Body of pancreas (tissue), 4 donors: ENCODE measurements at regions not wholly inside any gene's neighbourhood (a gene's known extent, or its start where the extent isn't known, plus 50 kb on each side); places are given as distances from the start of the nearest gene placed in this dataset.
"Not testable (repeated sequence)": the region's sequence is repeated elsewhere in the genome, so short reads cannot be mapped to it uniquely, and the experiment has no call there.

Experiments
- ATAC-seq: fragments of 150-250 bp; one replicate; pipeline ENCODE4 v1.9.1; 2016
- DNase-seq, 4 donors: peaks; one replicate each; pipeline ENCODE4 v3.0.0-alpha.2; 2019
- H3K27ac ChIP-seq, 4 donors: fragments of 200-600 bp; sonication (generic); 1 replicate in 3 of 4; 2 replicates in 1 of 4; pipeline versions ENCODE4 v1.5.1 to v1.6.1; 2016 to 2019; ENCODE audit warnings: mild to moderate bottlenecking in 1 of 4, mixed read lengths in 1 of 4, moderate library complexity in 1 of 4
- H3K27me3 ChIP-seq, 2 donors: fragments of 200-600 bp; sonication (generic); one replicate each; pipeline ENCODE4 v1.6.0; 2016; ENCODE audit warnings: mild to moderate bottlenecking in 1 of 2
- H3K36me3 ChIP-seq, 2 donors: fragments of 200-600 bp; sonication (generic); replicated peaks in 1 of 2; 2 replicates each; pipeline ENCODE4 v1.5.1; 2016; ENCODE audit warnings: low read depth in 2 of 2; ENCODE audit not compliant: insufficient read depth in 1 of 2
- H3K4me1 ChIP-seq: fragments of 200-600 bp; sonication (generic); one replicate; pipeline ENCODE4 v1.6.0; 2016
- H3K4me3 ChIP-seq, 2 donors: fragments of 200-600 bp; sonication (generic); 1 replicate in 1 of 2; 2 replicates in 1 of 2; pipeline ENCODE4 v1.5.1; 2016 to 2019
- H3K9me3 ChIP-seq, 3 donors: fragments of 200-600 bp; sonication (generic); 1 replicate in 2 of 3; 2 replicates in 1 of 3; pipeline ENCODE4 v1.5.1; 2016
- POLR2A ChIP-seq, 3 donors: fragments of 450-650 bp; IDR thresholded peaks; one replicate each; pipeline ENCODE4 v1.6.1; 2016; ENCODE audit warnings: antibody characterized with exemption in 3 of 3, mild to moderate bottlenecking in 2 of 3
- WGBS, 2 donors: methylation state at CpG; one replicate each; pipeline ENCODE4 v1.1.5; 2017; 5-methylcytosine and 5-hydroxymethylcytosine counted together
- intact Hi-C: fragments of 100-400 bp; cut with DNase I; formaldehyde crosslinking; loops from one replicate; pipeline ENCODE4 v1.15.1; 2023
- TF ChIP-seq, protein P1 (sequence below), 7 experiments: fragments of 450-650 bp in 4 of 7; fragments of 200-600 bp in 3 of 7; sonication (generic) in 3 of 7; IDR thresholded peaks; one replicate each; pipeline ENCODE4 v1.5.1; 2016 to 2019; ENCODE audit warnings: antibody characterized with exemption in 7 of 7

- no peak for TF ChIP-seq POLR2A (IDR thresholded peaks at IDR 0.05)
- TF ChIP-seq, protein P1, sequence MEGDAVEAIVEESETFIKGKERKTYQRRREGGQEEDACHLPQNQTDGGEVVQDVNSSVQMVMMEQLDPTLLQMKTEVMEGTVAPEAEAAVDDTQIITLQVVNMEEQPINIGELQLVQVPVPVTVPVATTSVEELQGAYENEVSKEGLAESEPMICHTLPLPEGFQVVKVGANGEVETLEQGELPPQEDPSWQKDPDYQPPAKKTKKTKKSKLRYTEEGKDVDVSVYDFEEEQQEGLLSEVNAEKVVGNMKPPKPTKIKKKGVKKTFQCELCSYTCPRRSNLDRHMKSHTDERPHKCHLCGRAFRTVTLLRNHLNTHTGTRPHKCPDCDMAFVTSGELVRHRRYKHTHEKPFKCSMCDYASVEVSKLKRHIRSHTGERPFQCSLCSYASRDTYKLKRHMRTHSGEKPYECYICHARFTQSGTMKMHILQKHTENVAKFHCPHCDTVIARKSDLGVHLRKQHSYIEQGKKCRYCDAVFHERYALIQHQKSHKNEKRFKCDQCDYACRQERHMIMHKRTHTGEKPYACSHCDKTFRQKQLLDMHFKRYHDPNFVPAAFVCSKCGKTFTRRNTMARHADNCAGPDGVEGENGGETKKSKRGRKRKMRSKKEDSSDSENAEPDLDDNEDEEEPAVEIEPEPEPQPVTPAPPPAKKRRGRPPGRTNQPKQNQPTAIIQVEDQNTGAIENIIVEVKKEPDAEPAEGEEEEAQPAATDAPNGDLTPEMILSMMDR (IDR thresholded peaks at IDR 0.05): peak in 2 of 7 experiments; percentile 2 to 16
- ATAC-seq (peak; percentile 35), DNase-seq (peak; percentile 2 to 36 (median 14))
- no peak overlapping the region for H3K27ac ChIP-seq
- H3K27me3 ChIP-seq: no peaks in the 10 kb centered on the region
- no peak overlapping the region for H3K4me3 ChIP-seq
- H3K4me1 ChIP-seq: no peaks in the 10 kb centered on the region
- no peaks in the 10 kb centered on the region for H3K9me3 ChIP-seq
- H3K36me3 ChIP-seq: no peaks in the 10 kb centered on the region
- intact Hi-C loops: no loop called here
- WGBS, 2 donors: 29 to 41% methylated on average over 3 to 4 of the region's 4 CpGs
Observed at GRCh38 chrX:144219035-144219434, 335.2 kb downstream of the UBE2NL start.

DNA sequence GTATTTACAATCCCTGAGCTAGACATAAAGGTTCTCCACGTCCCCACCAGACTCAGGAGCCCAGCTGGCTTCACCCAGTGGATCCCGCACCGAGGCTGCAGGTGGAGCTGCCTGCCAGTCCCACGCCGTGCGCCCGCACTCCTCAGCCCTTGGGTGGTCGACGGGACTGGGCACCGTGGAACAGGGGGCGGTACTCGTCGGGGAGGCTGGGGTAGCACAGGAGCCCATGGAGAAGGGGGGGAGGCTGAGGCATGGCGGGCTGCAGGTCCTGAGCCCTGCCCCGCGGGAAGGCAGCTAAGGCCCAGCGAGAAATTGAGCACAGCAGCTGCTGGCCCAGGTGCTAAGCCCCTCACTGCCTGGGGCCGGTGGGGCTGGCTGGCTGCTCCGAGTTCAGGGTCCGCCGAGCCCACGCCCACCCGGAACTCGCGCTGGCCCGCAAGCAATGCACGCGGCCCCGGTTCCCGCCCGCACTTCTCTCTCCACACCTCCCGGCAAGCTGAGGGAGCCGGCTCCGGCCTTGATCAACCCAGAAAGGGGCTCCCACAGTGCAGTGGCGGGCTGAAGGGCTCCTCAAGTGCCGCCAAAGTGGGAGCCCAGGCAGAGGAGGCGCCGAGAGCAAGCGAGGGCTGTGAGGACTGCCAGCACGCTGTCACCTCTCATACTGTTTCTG lies 347.4 kb downstream of the UBE2NL start:
- ATAC-seq, H3K4me3 ChIP-seq, H3K9me3 ChIP-seq, H3K27ac ChIP-seq, intact Hi-C loops, DNase-seq, H3K27me3 ChIP-seq, H3K36me3 ChIP-seq, H3K4me1 ChIP-seq: not testable (repeated sequence)
- WGBS, 2 donors: 70 to 91% methylated on average over 4 to 8 of the region's 40 CpGs

DNA sequence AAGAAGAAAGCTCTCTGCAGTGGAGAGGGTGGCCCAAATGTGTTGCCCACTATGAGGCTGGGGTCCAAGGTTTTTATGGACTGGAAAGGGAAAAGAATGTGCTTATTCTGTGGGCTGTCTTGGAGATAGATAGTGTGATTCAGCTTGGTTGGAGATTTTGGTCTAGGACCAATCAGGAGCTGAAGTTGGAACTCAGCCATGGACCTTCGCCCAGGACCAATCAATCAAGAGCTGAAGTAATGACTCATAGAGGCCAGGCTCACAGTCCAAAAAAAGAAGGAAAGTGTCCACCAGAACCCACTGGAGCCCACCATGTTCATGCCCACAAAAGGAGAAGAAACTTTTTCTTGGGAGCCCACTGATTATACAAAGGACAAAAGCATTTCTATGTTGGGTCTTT lies 369.5 kb downstream of the UBE2NL start:
- no peak overlapping the region for H3K4me3 ChIP-seq
- no peak overlapping the region for H3K27ac ChIP-seq
- H3K4me1 ChIP-seq: no peaks in the 10 kb centered on the region
- DNase-seq: peak in 1 of 4 donors; percentile 30
- no peak for ATAC-seq
- no peak for TF ChIP-seq POLR2A (IDR thresholded peaks at IDR 0.05)
- TF ChIP-seq, protein P1 (IDR thresholded peaks at IDR 0.05): no peak
- no peaks in the 10 kb centered on the region for H3K9me3 ChIP-seq
- H3K36me3 ChIP-seq: no peaks in the 10 kb centered on the region
- intact Hi-C loops: no loop called here
- H3K27me3 ChIP-seq: no peaks in the 10 kb centered on the region
- WGBS, 2 donors: 25 to 40% methylated on average over 1 of the region's 1 CpG

GRCh38 chrX:144259054-144259453 lies 375.2 kb downstream of the UBE2NL start:
- H3K36me3 ChIP-seq: no peaks in the 10 kb centered on the region
- DNase-seq (no peak), ATAC-seq (no peak)
- no peaks in the 10 kb centered on the region for H3K9me3 ChIP-seq
- WGBS, 2 donors: 44 to 54% methylated on average over 3 of the region's 3 CpGs
- H3K27me3 ChIP-seq: no peaks in the 10 kb centered on the region
- no peak overlapping the region for H3K27ac ChIP-seq
- TF ChIP-seq POLR2A (IDR thresholded peaks at IDR 0.05): no peak
- TF ChIP-seq, protein P1 (IDR thresholded peaks at IDR 0.05): no peak
- intact Hi-C loops: no loop called here
- H3K4me3 ChIP-seq: no peak overlapping the region
- H3K4me1 ChIP-seq: no peaks in the 10 kb centered on the region

DNA sequence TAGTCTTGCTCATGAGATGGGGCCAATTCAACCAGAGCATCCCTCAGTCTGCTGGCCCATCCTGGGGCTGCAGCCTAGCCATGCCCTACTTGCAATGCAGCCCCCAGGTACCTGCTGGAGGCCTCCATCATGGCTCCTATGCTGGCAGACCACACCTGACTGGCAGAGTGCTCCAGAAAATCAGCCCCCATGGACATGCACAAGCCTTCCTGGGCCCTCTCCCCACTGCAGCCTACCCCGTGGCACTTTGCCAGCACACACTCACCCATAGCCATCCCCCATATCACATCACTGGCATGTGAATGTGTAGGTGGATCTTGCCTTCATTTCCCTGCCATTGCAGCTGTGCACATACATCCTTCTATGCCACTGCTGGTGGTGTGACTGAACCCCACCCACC lies 381.8 kb downstream of the UBE2NL start:
- no peak overlapping the region for H3K27ac ChIP-seq
- H3K4me3 ChIP-seq: no peak overlapping the region
- 60 to 67% methylated on average over 1 of the region's 1 CpG for WGBS, 2 donors
- no peaks in the 10 kb centered on the region for H3K4me1 ChIP-seq
- no peaks in the 10 kb centered on the region for H3K27me3 ChIP-seq
- ATAC-seq (no peak), DNase-seq (no peak)
- no peak for TF ChIP-seq POLR2A (IDR thresholded peaks at IDR 0.05)
- TF ChIP-seq, protein P1 (IDR thresholded peaks at IDR 0.05): no peak
- no peaks in the 10 kb centered on the region for H3K9me3 ChIP-seq
- intact Hi-C loops: no loop called here
- no peaks in the 10 kb centered on the region for H3K36me3 ChIP-seq
